ENCODE measurements at regions not wholly inside any gene's neighbourhood (a gene's known extent, or its start where the extent isn't known, plus 50 kb on each side); places are given as distances from the start of the nearest gene placed in this dataset.

DNA sequence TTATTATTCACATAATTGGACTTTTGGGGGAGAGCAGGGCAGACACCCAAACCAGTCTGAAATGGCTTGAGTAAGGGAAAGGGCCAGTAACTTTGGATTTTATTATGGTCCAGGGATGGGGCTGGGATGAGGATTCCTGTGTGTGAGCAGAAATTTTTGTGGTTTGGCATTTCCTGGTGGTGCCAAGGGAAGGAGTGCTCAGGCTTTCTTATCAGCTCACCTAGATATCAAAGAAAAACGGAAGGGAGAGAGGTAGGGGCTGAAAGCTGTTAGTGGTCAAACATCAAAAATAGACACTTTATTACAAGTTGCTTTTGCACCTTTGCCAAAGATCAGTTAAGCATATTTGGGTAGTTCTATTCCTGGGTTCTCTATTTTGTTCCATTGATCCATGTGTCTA is 128.5 kb upstream of the DIPK2B start:
- TF ChIP-seq, protein P1, sequence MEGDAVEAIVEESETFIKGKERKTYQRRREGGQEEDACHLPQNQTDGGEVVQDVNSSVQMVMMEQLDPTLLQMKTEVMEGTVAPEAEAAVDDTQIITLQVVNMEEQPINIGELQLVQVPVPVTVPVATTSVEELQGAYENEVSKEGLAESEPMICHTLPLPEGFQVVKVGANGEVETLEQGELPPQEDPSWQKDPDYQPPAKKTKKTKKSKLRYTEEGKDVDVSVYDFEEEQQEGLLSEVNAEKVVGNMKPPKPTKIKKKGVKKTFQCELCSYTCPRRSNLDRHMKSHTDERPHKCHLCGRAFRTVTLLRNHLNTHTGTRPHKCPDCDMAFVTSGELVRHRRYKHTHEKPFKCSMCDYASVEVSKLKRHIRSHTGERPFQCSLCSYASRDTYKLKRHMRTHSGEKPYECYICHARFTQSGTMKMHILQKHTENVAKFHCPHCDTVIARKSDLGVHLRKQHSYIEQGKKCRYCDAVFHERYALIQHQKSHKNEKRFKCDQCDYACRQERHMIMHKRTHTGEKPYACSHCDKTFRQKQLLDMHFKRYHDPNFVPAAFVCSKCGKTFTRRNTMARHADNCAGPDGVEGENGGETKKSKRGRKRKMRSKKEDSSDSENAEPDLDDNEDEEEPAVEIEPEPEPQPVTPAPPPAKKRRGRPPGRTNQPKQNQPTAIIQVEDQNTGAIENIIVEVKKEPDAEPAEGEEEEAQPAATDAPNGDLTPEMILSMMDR (IDR thresholded peaks at IDR 0.05 in 2 of 3, conservative IDR thresholded peaks at IDR 0.05 in 1 of 3; ENCODE audit: insufficient read depth in 2 of 3, low read depth in 1 of 3, low read length in 3 of 3) = no peak
- TF ChIP-seq DDX20 (tag; IDR thresholded peaks at IDR 0.05; ENCODE audit: low read depth) = no peak
- TF ChIP-seq, protein P2, sequence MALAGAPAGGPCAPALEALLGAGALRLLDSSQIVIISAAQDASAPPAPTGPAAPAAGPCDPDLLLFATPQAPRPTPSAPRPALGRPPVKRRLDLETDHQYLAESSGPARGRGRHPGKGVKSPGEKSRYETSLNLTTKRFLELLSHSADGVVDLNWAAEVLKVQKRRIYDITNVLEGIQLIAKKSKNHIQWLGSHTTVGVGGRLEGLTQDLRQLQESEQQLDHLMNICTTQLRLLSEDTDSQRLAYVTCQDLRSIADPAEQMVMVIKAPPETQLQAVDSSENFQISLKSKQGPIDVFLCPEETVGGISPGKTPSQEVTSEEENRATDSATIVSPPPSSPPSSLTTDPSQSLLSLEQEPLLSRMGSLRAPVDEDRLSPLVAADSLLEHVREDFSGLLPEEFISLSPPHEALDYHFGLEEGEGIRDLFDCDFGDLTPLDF (CRISPR knock-in tag; IDR thresholded peaks at IDR 0.05) = no peak
- no peak for TF ChIP-seq TAF9B (IDR thresholded peaks at IDR 0.05; ENCODE audit: partially characterized antibody)
